Thyroid gland (tissue), 4 donors: ENCODE measurements at regions not wholly inside any gene's neighbourhood (a gene's known extent, or its start where the extent isn't known, plus 50 kb on each side); places are given as distances from the start of the nearest gene placed in this dataset.

ENCODE experiments used
- CTCF ChIP-seq, 6 experiments: fragments of 200-600 bp in 3 of 6; fragments of 450-650 bp in 3 of 6; sonication (generic) in 3 of 6; IDR thresholded peaks; one replicate each; pipeline ENCODE4 v1.5.1; 2016 to 2019; ENCODE audit warnings: antibody characterized with exemption in 6 of 6, mild to moderate bottlenecking in 2 of 6, inconsistent platforms in 1 of 6, moderate library complexity in 1 of 6
- POLR2A ChIP-seq, 2 donors: fragments of 450-650 bp; IDR thresholded peaks; one replicate each; pipeline ENCODE4 v1.6.1; 2017; ENCODE audit warnings: antibody characterized with exemption in 2 of 2, mild to moderate bottlenecking in 2 of 2, moderate library complexity in 1 of 2

- TF ChIP-seq CTCF (IDR thresholded peaks at IDR 0.05) (no peak), POLR2A (IDR thresholded peaks at IDR 0.05) (no peak)
Measured at GRCh38 chr9:109717342-109717741, 62.7 kb upstream of the PALM2AKAP2 start.
